Adrenal gland (tissue), 9 donors: ENCODE measurements at regions not wholly inside any gene's neighbourhood (a gene's known extent, or its start where the extent isn't known, plus 50 kb on each side); places are given as distances from the start of the nearest gene placed in this dataset.

Source experiments
- DNase-seq, 7 donors: peaks; one replicate each; pipeline ENCODE4 v3.0.0-alpha.2; 2019 to 2020
- H3K27ac ChIP-seq, 5 donors: fragments of 200-600 bp; sonication (generic) in 4 of 5; 1 replicate in 3 of 5; 2 replicates in 2 of 5; pipeline versions ENCODE4 v1.5.1 to v1.8.0; 2016 to 2020; ENCODE audit warnings: mild to moderate bottlenecking in 1 of 5
- H3K27me3 ChIP-seq: fragments of 200-600 bp; 2 replicates; pipeline ENCODE4 v1.8.0; 2021
- H3K36me3 ChIP-seq, 2 donors: fragments of 200-600 bp; replicated peaks in 1 of 2; 1 replicate in 1 of 2; 2 replicates in 1 of 2; pipeline versions ENCODE4 v1.5.1 to v1.8.0; 2018 to 2022
- H3K4me1 ChIP-seq, 2 donors: fragments of 200-600 bp; replicated peaks in 1 of 2; 1 replicate in 1 of 2; 2 replicates in 1 of 2; pipeline versions ENCODE4 v1.5.1 to v1.8.0; 2018 to 2021
- H3K4me3 ChIP-seq, 4 donors: fragments of 200-600 bp; sonication (generic) in 3 of 4; one replicate each; pipeline ENCODE4 v1.5.1; 2016 to 2018
- H3K9me3 ChIP-seq, 3 donors: fragments of 200-600 bp; sonication (generic) in 1 of 3; replicated peaks in 1 of 3; 1 replicate in 2 of 3; 2 replicates in 1 of 3; pipeline versions ENCODE4 v1.5.1 to v1.8.0; 2016 to 2021
- CTCF ChIP-seq, 6 experiments: fragments of 450-650 bp in 4 of 6; fragments of 200-600 bp in 2 of 6; sonication (generic) in 1 of 6; IDR thresholded peaks; 1 replicate in 5 of 6; 2 replicates in 1 of 6; pipeline versions ENCODE4 v1.5.1 to v1.8.0; 2016 to 2021; ENCODE audit warnings: antibody characterized with exemption in 6 of 6, mild to moderate bottlenecking in 2 of 6, moderate library complexity in 1 of 6
- POLR2A ChIP-seq, 2 donors: fragments of 450-650 bp; IDR thresholded peaks; one replicate each; pipeline ENCODE4 v1.6.1; 2017; ENCODE audit warnings: antibody characterized with exemption in 2 of 2, mild to moderate bottlenecking in 2 of 2, moderate library complexity in 1 of 2
- WGBS, 4 donors: extraction: QIAGEN DNeasy Blood & Tissue Kit in 2 of 4; methylation state at CpG; one replicate each; pipeline versions ENCODE4 v1.1.5 to v1.1.7; 2013 to 2017; 5-methylcytosine and 5-hydroxymethylcytosine counted together
- intact Hi-C, 2 donors: fragments of 100-400 bp; cut with DNase I; formaldehyde crosslinking; loops; one replicate each; pipeline versions ENCODE4 v1.14.1 to v1.15.0; 2022 to 2023
- small RNA-seq, 2 donors: library from RNA; depleted of rRNA; stranded (forward); fragments of <200 nt; gene quantifications; one replicate each; pipeline ENCODE3, GENCODE V24; 2016
- donor health status: healthy with polysubstance abuse.
- donor health status: Bipolar disorder and iron deficiency.
- donor health status: DM: yes; HTN: yes; CAD: no.
- donor health status: DM: no; HTN: no; CAD: no.
- donor health status: DM: no; HTN: no; CAD: no.

- intact Hi-C loops, result no loop called here
- TF ChIP-seq CTCF (IDR thresholded peaks at IDR 0.05), result no peak
- TF ChIP-seq POLR2A (IDR thresholded peaks at IDR 0.05), result no peak
Measured at GRCh38 chr13:87614276-87614675, 56.9 kb upstream of the SLITRK5 start.

More at GRCh38 chr13:87614276-87614675, 56.9 kb upstream of the SLITRK5 start:
- 74 to 81% (median 79%) methylated on average over 2 of the region's 2 CpGs for WGBS, 4 donors
- H3K4me1 ChIP-seq, result no peaks in the 10 kb centered on the region
- no peak overlapping the region for H3K27ac ChIP-seq
- no peaks in the 10 kb centered on the region for H3K36me3 ChIP-seq
- no peaks in the 10 kb centered on the region for H3K27me3 ChIP-seq
- no peaks in the 10 kb centered on the region for H3K9me3 ChIP-seq
- no peak for DNase-seq
- no peak overlapping the region for H3K4me3 ChIP-seq

Small RNA genes lying in the stretch of these regions (small RNA-seq; reads per million reads assigned to genes)
- 0 reads per million in 2 donors for gene UBBP5
